Left ventricle myocardium inferior (tissue), 1 donor: ENCODE measurements at regions not wholly inside any gene's neighbourhood (a gene's known extent, or its start where the extent isn't known, plus 50 kb on each side); places are given as distances from the start of the nearest gene placed in this dataset.

Experiments used
- DNase-seq: peaks from one replicate; pipeline ENCODE4 v3.0.0-alpha.2; 2020
- H3K27ac ChIP-seq: fragments of 200-600 bp; replicated peaks from 2 replicates; pipeline ENCODE4 v1.8.0; 2021
- H3K27me3 ChIP-seq: fragments of 200-600 bp; 2 replicates; pipeline ENCODE4 v1.8.0; 2021; ENCODE audit warnings: low read depth
- H3K36me3 ChIP-seq: fragments of 200-600 bp; 2 replicates; pipeline ENCODE4 v1.8.0; 2021
- H3K4me1 ChIP-seq: fragments of 200-600 bp; 2 replicates; pipeline ENCODE4 v1.8.0; 2021
- H3K4me3 ChIP-seq: fragments of 200-600 bp; 2 replicates; pipeline ENCODE4 v1.8.0; 2021; ENCODE audit warnings: mild to moderate bottlenecking, moderate library complexity
- H3K9me3 ChIP-seq: fragments of 200-600 bp; replicated peaks from 2 replicates; pipeline ENCODE4 v1.8.0; 2021
- intact Hi-C: fragments of 100-400 bp; cut with micrococcal nuclease; formaldehyde crosslinking; loops from one replicate; pipeline ENCODE4 v1.11.0; 2022
- microRNA-seq: library from miRNA; unstranded; fragments of <30 nt; microRNA quantifications from one replicate; pipeline ENCODE4 v1.2.0, GENCODE V29; 2020
- TF ChIP-seq, protein P1 (sequence below): fragments of 200-600 bp; IDR thresholded peaks from 2 replicates; pipeline ENCODE4 v1.8.0; 2021; ENCODE audit warnings: antibody characterized with exemption, mild to moderate bottlenecking, borderline replicate concordance
- donor health status: DM: no; HTN: yes; CAD: no; lungs with severe emphysema.

DNA sequence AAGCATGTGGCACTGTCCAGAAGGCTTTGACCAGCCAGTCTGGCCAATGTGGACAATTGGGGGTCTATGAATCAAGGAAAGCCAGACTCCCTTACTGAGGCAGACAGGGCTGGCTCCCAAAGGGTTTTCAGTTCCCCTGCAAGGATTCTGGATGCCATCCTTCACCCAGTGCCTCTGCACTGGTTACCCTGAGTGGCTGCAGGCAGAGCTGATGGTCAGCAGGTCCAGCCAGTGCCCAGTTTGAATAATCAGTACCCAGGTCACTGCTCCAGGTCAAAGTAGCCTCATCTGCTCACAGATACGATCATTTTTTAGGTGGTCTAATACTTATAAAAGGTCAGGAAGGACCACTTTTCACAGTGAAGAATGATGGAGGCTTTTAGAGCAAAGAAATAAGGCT is 52.2 kb upstream of the MAMLD1 start:
- Histone ChIP-seq H3K27ac (no peak overlapping the region), H3K4me3 (no peak overlapping the region), H3K4me1 (no peaks in the 10 kb centered on the region), H3K36me3 (no peaks in the 10 kb centered on the region), H3K27me3 (no peaks in the 10 kb centered on the region), H3K9me3 (no peaks in the 10 kb centered on the region)
- DNase-seq: no peak
- intact Hi-C loops: no loop called here
- TF ChIP-seq, protein P1, sequence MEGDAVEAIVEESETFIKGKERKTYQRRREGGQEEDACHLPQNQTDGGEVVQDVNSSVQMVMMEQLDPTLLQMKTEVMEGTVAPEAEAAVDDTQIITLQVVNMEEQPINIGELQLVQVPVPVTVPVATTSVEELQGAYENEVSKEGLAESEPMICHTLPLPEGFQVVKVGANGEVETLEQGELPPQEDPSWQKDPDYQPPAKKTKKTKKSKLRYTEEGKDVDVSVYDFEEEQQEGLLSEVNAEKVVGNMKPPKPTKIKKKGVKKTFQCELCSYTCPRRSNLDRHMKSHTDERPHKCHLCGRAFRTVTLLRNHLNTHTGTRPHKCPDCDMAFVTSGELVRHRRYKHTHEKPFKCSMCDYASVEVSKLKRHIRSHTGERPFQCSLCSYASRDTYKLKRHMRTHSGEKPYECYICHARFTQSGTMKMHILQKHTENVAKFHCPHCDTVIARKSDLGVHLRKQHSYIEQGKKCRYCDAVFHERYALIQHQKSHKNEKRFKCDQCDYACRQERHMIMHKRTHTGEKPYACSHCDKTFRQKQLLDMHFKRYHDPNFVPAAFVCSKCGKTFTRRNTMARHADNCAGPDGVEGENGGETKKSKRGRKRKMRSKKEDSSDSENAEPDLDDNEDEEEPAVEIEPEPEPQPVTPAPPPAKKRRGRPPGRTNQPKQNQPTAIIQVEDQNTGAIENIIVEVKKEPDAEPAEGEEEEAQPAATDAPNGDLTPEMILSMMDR: no peak

- H3K9me3 ChIP-seq: no peaks in the 10 kb centered on the region
- intact Hi-C loops: no loop called here
- no peaks in the 10 kb centered on the region for H3K27me3 ChIP-seq
- no peaks in the 10 kb centered on the region for H3K4me1 ChIP-seq
- H3K27ac ChIP-seq: no peak overlapping the region
- no peaks in the 10 kb centered on the region for H3K36me3 ChIP-seq
- DNase-seq: no peak
- H3K4me3 ChIP-seq: no peak overlapping the region
- TF ChIP-seq, protein P1: no peak
Measured at GRCh38 chrX:150312931-150313330, 50.2 kb upstream of the MAMLD1 start.

Small RNAs in the stretch of these regions (microRNA-seq; reads per million reads assigned to microRNA genes)
- gene MIR2114: 2.5 reads per million
